Activated naive CD8-positive, alpha-beta T cell (primary cell): ENCODE measurements at regions not wholly inside any gene's neighbourhood (a gene's known extent, or its start where the extent isn't known, plus 50 kb on each side); places are given as distances from the start of the nearest gene placed in this dataset.

ENCODE experiments used
- H3K27ac Mint-ChIP-seq: one replicate; pipeline ENCODE4 v1.8.0; 2021; ENCODE audit warnings: mixed read lengths
- H3K27me3 Mint-ChIP-seq: one replicate; pipeline ENCODE4 v1.8.0; 2021; ENCODE audit warnings: mixed read lengths
- H3K36me3 Mint-ChIP-seq: one replicate; pipeline ENCODE4 v1.8.0; 2021; ENCODE audit warnings: mixed read lengths
- H3K4me1 Mint-ChIP-seq: one replicate; pipeline ENCODE4 v1.8.0; 2021; ENCODE audit warnings: low read depth, mixed read lengths
- H3K4me3 Mint-ChIP-seq: one replicate; pipeline ENCODE4 v1.8.0; 2021; ENCODE audit warnings: mild to moderate bottlenecking, mixed read lengths
- H3K9me3 Mint-ChIP-seq: one replicate; pipeline ENCODE4 v1.8.0; 2021; ENCODE audit warnings: low read depth, mixed read lengths

DNA sequence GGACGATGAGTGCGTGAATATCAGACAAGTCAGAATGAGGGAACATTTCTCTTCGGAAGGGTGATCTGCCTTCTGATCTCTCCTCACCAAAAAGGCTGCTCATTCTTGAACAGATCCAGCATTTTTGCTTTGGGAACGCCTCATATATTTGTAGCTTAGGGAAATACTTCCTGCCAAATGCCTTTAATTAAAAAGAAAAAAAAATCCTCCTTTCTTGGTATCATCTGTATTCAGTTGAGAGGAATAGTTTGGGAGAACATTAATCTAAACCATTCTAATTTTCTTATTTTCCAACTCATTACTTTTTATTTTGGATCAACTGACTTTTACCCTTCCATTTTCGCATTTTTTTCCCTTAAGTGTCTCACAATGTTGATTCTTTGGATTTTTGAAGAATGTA lies 163.4 kb downstream of the SNX18 start:
- no peak overlapping the region for H3K27ac Mint-ChIP-seq
- peaks cover 4% of the 10 kb centered on the region for H3K4me1 Mint-ChIP-seq
- no peaks in the 10 kb centered on the region for H3K27me3 Mint-ChIP-seq
- H3K9me3 Mint-ChIP-seq, result peaks cover 4% of the 10 kb centered on the region
- no peak overlapping the region for H3K4me3 Mint-ChIP-seq
- H3K36me3 Mint-ChIP-seq, result peaks cover 6% of the 10 kb centered on the region

DNA sequence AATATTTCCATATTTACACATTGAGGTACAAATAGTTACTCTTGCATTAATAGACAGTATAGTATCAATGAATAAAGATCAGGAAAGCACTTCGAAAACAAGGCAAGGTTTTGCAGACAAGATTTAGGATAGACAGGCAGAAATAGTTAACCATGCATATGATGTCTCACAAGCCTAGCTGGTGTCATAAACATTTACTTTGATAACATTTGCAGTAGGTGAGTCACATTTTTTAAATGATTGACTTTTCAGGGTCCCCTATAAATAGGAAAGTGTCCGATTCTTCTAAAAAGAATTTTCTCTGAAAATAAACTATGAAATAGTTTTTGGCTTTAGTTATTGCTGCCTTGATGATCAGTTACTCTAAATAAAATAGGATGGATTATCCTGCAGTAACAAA lies 162.1 kb downstream of the SNX18 start:
- no peak overlapping the region for H3K4me3 Mint-ChIP-seq
- peaks cover 9% of the 10 kb centered on the region for H3K4me1 Mint-ChIP-seq
- no peak overlapping the region for H3K27ac Mint-ChIP-seq
- peaks cover 6% of the 10 kb centered on the region for H3K36me3 Mint-ChIP-seq
- peaks cover 4% of the 10 kb centered on the region for H3K9me3 Mint-ChIP-seq
- no peaks in the 10 kb centered on the region for H3K27me3 Mint-ChIP-seq

DNA sequence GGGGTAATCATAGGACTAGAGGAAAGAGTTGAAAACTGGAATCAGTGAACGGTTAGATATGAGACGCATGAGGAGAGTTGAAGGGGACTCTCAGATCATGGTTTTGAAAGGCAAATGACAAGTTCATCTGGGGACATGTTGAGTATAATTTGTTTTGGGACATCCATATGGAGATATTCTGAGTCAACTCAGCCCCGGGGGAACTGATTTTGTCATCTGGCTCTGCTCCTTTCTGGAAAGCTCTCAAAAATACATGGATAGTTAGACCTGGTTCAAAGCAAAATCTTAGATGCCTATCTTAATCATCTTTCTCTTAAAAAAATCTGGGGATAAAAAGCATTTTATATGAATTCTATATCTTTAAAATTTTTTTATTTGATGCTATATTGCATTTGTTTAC lies 161.2 kb downstream of the SNX18 start:
- H3K27me3 Mint-ChIP-seq, result no peaks in the 10 kb centered on the region
- H3K4me1 Mint-ChIP-seq, result peaks cover 18% of the 10 kb centered on the region
- no peak overlapping the region for H3K4me3 Mint-ChIP-seq
- peaks cover 4% of the 10 kb centered on the region for H3K9me3 Mint-ChIP-seq
- peaks cover 6% of the 10 kb centered on the region for H3K36me3 Mint-ChIP-seq
- no peak overlapping the region for H3K27ac Mint-ChIP-seq

DNA sequence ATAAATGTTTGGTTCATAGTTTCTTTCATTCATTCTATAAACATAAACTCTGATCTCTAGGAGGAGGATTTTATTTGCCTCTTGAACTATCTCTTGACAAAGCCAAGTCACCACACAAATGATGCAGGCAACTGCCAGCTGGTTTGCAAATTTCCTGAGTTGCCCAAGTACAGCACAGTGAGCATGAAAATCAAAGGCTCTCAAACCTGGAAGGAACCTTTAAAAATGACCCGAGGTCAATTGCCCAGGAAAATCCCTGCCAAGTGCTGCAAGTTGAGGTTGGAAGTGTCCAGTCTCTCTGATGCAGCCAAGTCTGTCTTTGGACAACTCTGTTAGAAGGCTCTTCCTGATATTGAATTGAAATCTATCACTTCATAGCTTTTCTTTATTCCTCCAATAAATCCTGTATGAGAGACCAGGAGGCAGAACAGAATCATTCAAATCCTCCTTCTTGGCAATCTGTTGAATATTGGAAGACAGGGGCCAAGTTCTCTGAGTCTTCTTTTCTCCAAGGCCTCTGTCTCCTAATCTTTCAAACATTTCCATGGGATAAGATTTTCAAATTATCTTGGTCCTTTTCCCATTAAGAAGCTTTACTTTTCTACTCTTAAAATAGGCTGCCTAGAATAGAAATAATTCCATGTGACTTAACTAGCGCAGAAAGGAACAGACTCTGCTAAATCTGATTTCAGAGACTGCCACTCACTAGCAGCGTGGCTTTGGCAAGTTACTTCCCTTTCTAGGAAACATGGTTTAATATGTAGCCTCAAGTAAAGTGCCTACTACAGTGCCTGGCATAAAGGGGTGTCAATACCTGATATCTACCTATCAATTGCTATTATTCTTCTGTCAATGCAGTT lies 159.2 kb downstream of the SNX18 start:
- H3K4me1 Mint-ChIP-seq, result peaks cover 36% of the 10 kb centered on the region
- no peak overlapping the region for H3K4me3 Mint-ChIP-seq
- H3K27ac Mint-ChIP-seq, result no peak overlapping the region
- no peaks in the 10 kb centered on the region for H3K27me3 Mint-ChIP-seq
- no peaks in the 10 kb centered on the region for H3K9me3 Mint-ChIP-seq
- peaks cover 3% of the 10 kb centered on the region for H3K36me3 Mint-ChIP-seq

DNA sequence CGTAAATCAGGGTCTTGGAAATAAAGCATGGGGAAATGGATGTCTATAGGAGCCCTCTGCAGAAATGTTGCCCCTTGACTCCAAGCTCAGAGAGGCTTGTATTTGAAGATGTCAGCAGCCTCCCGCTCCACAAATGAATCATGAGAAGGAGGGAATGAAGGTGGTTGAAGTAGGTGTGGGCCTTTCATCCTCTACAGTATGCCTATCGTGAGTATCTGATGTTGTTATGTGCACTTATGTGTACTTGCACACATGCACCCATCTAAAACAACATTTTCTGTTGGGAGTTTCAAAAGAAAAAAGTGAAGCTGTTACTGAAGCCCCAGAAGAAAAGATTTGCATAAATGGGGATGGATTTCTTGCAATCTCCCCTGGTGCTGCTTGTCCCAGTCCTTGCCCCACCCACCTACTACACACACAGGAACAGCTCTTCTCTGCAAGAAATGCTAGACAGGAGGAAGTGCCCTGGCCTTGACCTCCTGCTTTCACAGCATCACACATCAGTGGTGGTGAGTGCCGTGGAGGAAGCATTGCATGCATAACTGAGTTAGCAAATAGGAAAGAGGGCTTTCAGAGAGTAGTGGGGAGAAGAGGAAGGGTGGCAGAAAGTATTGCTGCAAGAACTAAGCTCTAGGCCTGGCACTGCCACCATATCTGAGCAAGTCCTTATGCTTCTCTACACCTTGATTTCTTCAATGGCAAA lies 156.1 kb downstream of the SNX18 start:
- Mint-ChIP-seq H3K4me3 (peak overlapping the region; percentile 18), H3K9me3 (no peaks in the 10 kb centered on the region), H3K27me3 (no peaks in the 10 kb centered on the region), H3K4me1 (peaks cover 58% of the 10 kb centered on the region), H3K27ac (peak overlapping the region; percentile 64), H3K36me3 (peaks cover 3% of the 10 kb centered on the region)

DNA sequence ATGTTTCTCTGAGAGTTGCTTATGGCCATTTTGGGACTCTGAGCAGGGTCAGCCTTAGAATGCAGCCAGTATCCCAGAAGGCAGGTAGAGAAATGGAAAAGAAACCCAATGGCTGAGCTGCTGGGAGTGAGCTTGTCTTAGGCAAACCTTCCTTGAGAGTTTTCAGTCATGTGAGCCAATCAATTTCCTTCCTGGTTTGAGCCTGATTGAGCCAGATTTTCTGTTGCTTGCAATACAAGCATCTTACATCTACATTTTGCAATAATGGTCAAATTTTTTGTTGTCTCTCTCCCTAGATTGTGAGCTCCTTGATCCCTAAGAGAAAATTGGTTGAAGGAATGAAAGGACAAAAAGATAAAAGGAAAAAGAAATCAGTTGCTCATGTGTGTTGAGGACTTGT lies 155.3 kb downstream of the SNX18 start:
- Mint-ChIP-seq H3K27me3 (no peaks in the 10 kb centered on the region), H3K36me3 (peaks cover 8% of the 10 kb centered on the region), H3K9me3 (peaks cover 7% of the 10 kb centered on the region), H3K27ac (no peak overlapping the region), H3K4me1 (peaks cover 61% of the 10 kb centered on the region), H3K4me3 (no peak overlapping the region)

DNA sequence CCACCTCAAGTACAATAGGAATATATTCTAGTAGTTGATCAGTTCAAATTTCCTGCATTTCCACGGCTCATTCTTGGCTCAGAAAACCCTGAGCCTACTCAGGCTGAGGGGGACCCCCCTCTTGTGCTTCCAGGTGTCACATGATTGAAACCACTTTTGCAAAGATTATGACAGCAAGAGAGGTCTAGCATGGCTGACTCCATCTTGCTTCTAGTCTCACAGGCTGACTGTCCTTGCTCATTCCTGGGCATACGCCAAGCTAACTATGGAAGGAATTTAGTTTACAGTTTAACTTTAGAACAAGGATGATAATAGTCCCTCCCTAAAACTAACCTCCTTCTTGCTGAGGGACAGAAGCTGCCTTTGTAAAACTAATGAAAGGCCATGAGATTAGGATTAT lies 154.1 kb downstream of the SNX18 start:
- H3K27me3 Mint-ChIP-seq, result no peaks in the 10 kb centered on the region
- peaks cover 11% of the 10 kb centered on the region for H3K9me3 Mint-ChIP-seq
- H3K27ac Mint-ChIP-seq, result no peak overlapping the region
- no peak overlapping the region for H3K4me3 Mint-ChIP-seq
- peaks cover 59% of the 10 kb centered on the region for H3K4me1 Mint-ChIP-seq
- peaks cover 8% of the 10 kb centered on the region for H3K36me3 Mint-ChIP-seq

DNA sequence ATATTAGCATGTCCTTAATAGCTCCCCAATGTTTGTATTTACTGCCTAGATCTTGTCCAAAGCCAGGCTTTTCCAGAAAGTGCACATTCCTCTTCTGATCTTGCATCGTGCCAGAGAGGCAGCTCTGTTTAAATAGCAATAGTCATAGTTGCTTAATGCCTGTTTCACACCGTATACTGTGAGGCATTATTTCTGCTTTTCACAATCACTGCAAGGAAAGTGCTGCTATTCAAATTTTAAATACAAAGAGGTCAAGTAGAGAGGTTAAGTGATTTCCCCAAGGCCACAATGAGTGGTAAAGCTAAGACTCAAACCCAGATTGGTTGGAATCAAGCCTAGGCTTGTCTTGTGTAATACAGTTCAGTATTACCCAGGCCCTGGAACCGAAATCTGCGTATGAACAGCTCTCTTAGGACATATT lies 153.6 kb downstream of the SNX18 start:
- H3K4me3 Mint-ChIP-seq, result no peak overlapping the region
- H3K36me3 Mint-ChIP-seq, result peaks cover 8% of the 10 kb centered on the region
- H3K9me3 Mint-ChIP-seq, result peaks cover 11% of the 10 kb centered on the region
- H3K27me3 Mint-ChIP-seq, result no peaks in the 10 kb centered on the region
- peaks cover 58% of the 10 kb centered on the region for H3K4me1 Mint-ChIP-seq
- H3K27ac Mint-ChIP-seq, result no peak overlapping the region

DNA sequence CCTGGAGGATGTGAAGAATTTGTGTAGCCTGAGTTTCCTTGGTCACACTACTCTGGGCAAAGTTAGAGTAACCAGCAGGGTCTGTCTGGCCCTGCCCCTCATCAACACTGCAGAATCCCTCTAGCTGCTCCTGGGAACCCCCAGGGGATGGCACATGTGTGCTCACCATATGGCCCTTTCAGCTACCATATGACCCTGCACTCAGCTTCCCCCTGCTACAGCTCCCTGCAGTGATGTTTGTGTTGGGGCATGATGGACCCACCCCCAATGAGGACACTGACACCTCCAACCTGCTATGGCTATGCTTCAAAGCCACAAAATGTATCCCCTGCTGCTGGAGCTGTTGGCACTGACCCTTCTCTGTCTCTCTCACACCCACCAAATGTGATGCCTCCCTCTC lies 152.7 kb downstream of the SNX18 start:
- Mint-ChIP-seq H3K4me1 (peaks cover 56% of the 10 kb centered on the region), H3K4me3 (peak overlapping the region; percentile 21), H3K36me3 (peaks cover 8% of the 10 kb centered on the region), H3K27me3 (no peaks in the 10 kb centered on the region), H3K27ac (no peak overlapping the region), H3K9me3 (peaks cover 11% of the 10 kb centered on the region)

DNA sequence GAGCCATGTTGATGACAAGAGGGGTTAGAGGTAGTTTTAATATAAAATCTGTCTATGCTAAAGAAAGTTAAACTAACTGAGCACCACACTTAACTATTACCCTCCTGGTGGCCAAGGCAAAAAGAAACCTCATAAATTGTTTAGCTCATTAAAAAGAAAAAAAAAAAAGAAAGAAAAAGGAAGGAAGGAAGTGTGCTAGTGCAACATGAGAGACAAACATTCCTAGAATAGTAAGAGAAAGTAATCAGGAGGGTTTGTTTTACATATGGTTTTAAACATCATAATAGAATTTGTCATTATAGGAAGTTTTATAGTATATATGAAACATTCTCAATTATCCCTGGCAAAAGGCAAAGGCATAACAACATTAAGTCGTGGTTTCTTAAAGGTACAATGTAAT lies 152.3 kb downstream of the SNX18 start:
- Mint-ChIP-seq H3K9me3 (peaks cover 11% of the 10 kb centered on the region), H3K4me3 (peak overlapping the region; percentile 15), H3K4me1 (peaks cover 54% of the 10 kb centered on the region), H3K36me3 (peaks cover 8% of the 10 kb centered on the region), H3K27ac (no peak overlapping the region), H3K27me3 (no peaks in the 10 kb centered on the region)

DNA sequence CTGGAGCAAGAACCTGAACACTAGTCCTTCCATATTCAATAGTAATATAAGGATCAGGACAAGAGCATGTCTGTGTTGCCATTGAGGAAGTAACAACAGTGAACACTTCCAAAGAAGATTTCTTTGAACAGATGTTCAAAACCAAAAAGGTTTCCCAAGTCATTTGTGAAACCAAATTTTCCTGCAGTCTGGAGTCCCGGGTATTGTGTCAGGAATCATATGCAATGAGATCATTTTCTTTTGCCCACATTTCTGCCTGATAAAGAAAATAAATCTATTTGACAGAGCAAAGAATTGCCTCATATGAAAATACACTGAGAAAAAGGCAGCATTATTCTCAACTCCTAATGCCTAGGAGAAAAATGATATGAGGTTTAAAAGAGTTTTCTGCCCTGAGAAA lies 151.7 kb downstream of the SNX18 start:
- no peak overlapping the region for H3K27ac Mint-ChIP-seq
- H3K27me3 Mint-ChIP-seq, result no peaks in the 10 kb centered on the region
- H3K4me1 Mint-ChIP-seq, result peaks cover 49% of the 10 kb centered on the region

DNA sequence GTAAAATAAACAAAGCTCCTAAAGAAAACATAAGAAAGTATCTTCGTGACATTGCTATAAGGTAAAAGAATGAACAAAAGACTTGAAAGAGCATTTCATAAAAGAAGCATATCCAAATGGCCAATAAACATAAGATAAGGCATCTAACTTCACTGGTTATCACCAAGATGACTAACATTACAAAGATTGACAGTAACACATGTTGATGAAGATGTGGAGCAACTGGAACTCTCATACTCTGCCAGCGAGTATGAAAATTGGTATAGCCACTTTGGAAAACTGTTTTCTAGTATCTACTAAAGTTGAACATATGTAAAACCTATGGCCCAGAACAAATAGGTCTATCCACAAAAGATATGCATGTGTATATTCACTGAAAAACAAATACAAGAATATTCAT lies 150.5 kb downstream of the SNX18 start:
- no peaks in the 10 kb centered on the region for H3K27me3 Mint-ChIP-seq
- H3K27ac Mint-ChIP-seq, result no peak overlapping the region
- peaks cover 37% of the 10 kb centered on the region for H3K4me1 Mint-ChIP-seq
- H3K4me3 Mint-ChIP-seq, result no peak overlapping the region
- H3K9me3 Mint-ChIP-seq, result peaks cover 11% of the 10 kb centered on the region
- H3K36me3 Mint-ChIP-seq, result peaks cover 8% of the 10 kb centered on the region

More for the DNA sequence above, 151.7 kb downstream of the SNX18 start:
- Mint-ChIP-seq H3K36me3 (peaks cover 8% of the 10 kb centered on the region), H3K4me3 (no peak overlapping the region), H3K9me3 (peaks cover 11% of the 10 kb centered on the region)

DNA sequence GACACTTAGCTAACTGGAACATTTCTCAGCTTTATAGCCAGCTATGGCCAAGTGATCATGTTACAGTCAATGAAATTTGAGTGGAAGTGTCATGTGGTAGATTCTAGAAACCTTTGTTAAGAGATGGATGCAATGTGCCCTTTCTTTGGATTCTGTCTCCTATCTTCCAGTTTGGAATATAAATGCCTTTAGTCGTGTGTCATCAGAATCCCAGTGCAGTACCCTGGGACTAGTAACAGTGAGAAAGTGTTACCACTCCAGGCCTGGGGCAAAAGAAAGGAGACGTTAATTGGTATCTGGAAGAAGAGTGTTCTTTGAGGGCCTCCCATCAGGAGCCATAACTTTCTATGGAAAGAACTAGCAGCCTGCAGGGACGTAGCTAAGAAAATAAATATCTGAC lies 149.6 kb downstream of the SNX18 start:
- Mint-ChIP-seq H3K27me3 (no peaks in the 10 kb centered on the region), H3K4me1 (peaks cover 27% of the 10 kb centered on the region), H3K27ac (no peak overlapping the region), H3K4me3 (no peak overlapping the region), H3K36me3 (peaks cover 8% of the 10 kb centered on the region), H3K9me3 (peaks cover 11% of the 10 kb centered on the region)

DNA sequence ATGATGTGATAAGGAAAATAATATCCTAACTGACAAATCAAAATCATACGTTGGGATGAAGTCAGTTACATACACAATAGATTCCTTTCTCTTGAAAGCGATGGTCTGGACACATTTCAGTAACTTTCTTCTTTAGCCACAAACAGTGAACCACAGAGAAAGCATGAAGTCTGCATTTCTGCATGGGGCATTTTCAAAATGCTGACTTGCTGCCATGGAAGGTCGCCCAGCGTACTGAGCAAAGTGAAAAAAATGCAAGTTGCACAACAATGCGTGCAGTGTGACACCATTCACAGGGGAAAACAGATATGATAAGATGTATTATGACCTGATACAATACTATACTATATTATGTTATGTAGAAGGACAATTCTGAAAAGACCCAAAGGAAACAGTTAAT lies 146.3 kb downstream of the SNX18 start:
- H3K36me3 Mint-ChIP-seq, result peaks cover 8% of the 10 kb centered on the region
- H3K27me3 Mint-ChIP-seq, result no peaks in the 10 kb centered on the region
- H3K27ac Mint-ChIP-seq, result no peak overlapping the region
- H3K4me3 Mint-ChIP-seq, result no peak overlapping the region
- peaks cover 11% of the 10 kb centered on the region for H3K9me3 Mint-ChIP-seq
- H3K4me1 Mint-ChIP-seq, result peaks cover 3% of the 10 kb centered on the region

DNA sequence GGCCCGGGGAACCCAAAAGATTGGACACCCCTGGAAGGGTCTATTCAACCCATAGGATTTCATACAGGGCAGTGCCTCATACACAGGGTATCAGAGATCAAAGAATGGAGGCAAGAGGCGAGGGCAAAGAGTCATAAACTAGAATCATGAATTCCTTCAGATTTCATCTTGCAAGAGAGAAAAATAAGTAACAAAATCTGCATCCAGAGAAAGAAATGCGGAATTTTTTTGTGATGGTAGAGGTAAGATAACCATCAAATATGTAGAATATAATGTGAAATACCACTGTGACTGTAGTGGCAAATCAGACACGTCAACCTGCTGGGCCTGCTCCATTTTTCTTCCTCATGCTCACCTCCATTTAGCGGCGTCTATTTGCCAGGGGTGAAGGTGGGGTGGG lies 143.6 kb downstream of the SNX18 start:
- peaks cover 2% of the 10 kb centered on the region for H3K4me1 Mint-ChIP-seq
- H3K27me3 Mint-ChIP-seq, result no peaks in the 10 kb centered on the region
- no peaks in the 10 kb centered on the region for H3K9me3 Mint-ChIP-seq
- no peak overlapping the region for H3K4me3 Mint-ChIP-seq
- H3K36me3 Mint-ChIP-seq, result no peaks in the 10 kb centered on the region
- no peak overlapping the region for H3K27ac Mint-ChIP-seq
